HEK293 (cell line): ENCODE measurements at regions not wholly inside any gene's neighbourhood (a gene's known extent, or its start where the extent isn't known, plus 50 kb on each side); places are given as distances from the start of the nearest gene placed in this dataset.

Experiments used
- CTCF ChIP-seq: fragments of 450-650 bp; formaldehyde crosslinking; IDR thresholded peaks from 2 replicates; pipeline ENCODE4 v1.5.1; 2016; ENCODE audit warnings: missing biosample characterization, missing genetic modification characterization
- KLF8 ChIP-seq: fragments of 450-650 bp; formaldehyde crosslinking; IDR thresholded peaks from 2 replicates; pipeline ENCODE4 v1.5.1; 2016; ENCODE audit warnings: missing biosample characterization, missing genetic modification characterization
- PRDM4 ChIP-seq: fragments of 450-650 bp; formaldehyde crosslinking; IDR thresholded peaks from 2 replicates; pipeline ENCODE4 v1.5.1; 2017; ENCODE audit warnings: missing biosample characterization, missing genetic modification characterization
- ZNF169 ChIP-seq: fragments of 450-650 bp; formaldehyde crosslinking; IDR thresholded peaks from 2 replicates; pipeline ENCODE4 v1.5.1; 2016; ENCODE audit warnings: missing biosample characterization, missing genetic modification characterization
- ZNF184 ChIP-seq: fragments of 450-650 bp; IDR thresholded peaks from 2 replicates; pipeline ENCODE4 v1.5.1; 2018; ENCODE audit warnings: missing biosample characterization, mild to moderate bottlenecking, missing genetic modification characterization
- ZNF354C ChIP-seq: fragments of 450-650 bp; formaldehyde crosslinking; IDR thresholded peaks from 2 replicates; pipeline ENCODE4 v1.5.1; 2016; ENCODE audit warnings: missing biosample characterization, missing genetic modification characterization, low read depth, borderline replicate concordance
- ZNF785 ChIP-seq: fragments of 450-650 bp; formaldehyde crosslinking; IDR thresholded peaks from 2 replicates; pipeline ENCODE4 v1.5.1; 2016; ENCODE audit warnings: missing biosample characterization, missing genetic modification characterization

GRCh38 chr4:94011190-94011589 is 182.6 kb downstream of the ATOH1 start:
- no peak for TF ChIP-seq ZNF785
- no peak for TF ChIP-seq PRDM4
- TF ChIP-seq CTCF (tag by site-specific recombination) = no peak
- TF ChIP-seq ZNF354C (tag by site-specific recombination) = no peak
- no peak for TF ChIP-seq ZNF184 (tag by site-specific recombination)
- TF ChIP-seq ZNF169 (tag by site-specific recombination) = no peak
- TF ChIP-seq KLF8 (tag by site-specific recombination) = no peak
